ENCODE measurements at regions not wholly inside any gene's neighbourhood (a gene's known extent, or its start where the extent isn't known, plus 50 kb on each side); places are given as distances from the start of the nearest gene placed in this dataset.
"Not testable (repeated sequence)": the region's sequence is repeated elsewhere in the genome, so short reads cannot be mapped to it uniquely, and the experiment has no call there.

DNA sequence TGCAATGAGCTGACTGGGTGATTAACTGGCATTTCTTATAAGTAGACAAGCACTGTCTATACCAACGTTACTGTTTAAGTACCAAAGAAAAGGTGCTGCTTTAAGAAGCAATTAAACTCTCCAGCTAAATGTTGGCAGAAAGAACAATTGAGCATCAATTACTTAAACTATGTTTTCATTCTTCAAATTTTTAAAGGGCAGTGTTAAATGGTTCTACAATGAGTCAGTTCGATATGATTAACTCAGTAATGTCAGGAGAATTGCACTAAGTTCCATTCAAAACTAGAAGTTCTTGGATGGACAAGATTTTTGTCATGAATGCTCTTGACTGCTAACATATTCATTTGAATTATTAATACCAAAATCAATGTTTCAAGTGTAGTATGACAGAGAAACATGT is 593.7 kb downstream of the DNAH5 start:
- Histone ChIP-seq H3K27ac (no peak overlapping the region), H3K4me2 (no peak overlapping the region), H3K9ac (no peak overlapping the region), H3K36me3 (no peaks in the 10 kb centered on the region), H3K27me3 (no peaks in the 10 kb centered on the region), H4K20me1 (no peaks in the 10 kb centered on the region), H3K9me3 (replicated peaks in 1 of 11) (no peaks in the 10 kb centered on the region), H3K4me1 (no peaks in the 10 kb centered on the region), H3K4me3 (no peak overlapping the region)
- TF ChIP-seq Cebpa-rat (IDR thresholded peaks at IDR 0.05) = no peak

DNA sequence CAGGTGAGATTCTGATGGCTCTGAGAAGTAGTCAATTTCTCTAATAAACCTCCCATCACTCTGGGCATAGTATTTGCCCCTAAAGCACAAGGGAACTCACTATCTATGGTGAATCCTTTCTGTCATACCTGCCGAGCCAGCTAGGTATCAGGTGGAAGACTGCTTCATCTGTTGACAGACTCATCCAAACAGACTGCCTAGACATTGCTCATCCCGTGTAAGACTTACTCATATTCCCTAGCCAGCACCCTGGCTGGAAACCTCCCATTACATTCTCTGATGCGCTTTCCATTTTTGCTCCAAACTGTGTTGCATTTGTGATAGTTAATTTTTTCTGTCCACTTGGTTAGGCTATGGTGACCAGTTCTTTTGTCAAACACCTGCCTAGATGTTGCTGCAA is 595.9 kb downstream of the DNAH5 start:
- no peak overlapping the region for H3K27ac ChIP-seq
- H3K4me3 ChIP-seq = no peak overlapping the region
- no peaks in the 10 kb centered on the region for H3K27me3 ChIP-seq
- no peak overlapping the region for H3K4me2 ChIP-seq
- H3K4me1 ChIP-seq = no peaks in the 10 kb centered on the region
- no peak overlapping the region for H3K9ac ChIP-seq
- H3K9me3 ChIP-seq (replicated peaks in 1 of 11) = no peaks in the 10 kb centered on the region
- H4K20me1 ChIP-seq = no peaks in the 10 kb centered on the region
- no peaks in the 10 kb centered on the region for H3K36me3 ChIP-seq
- TF ChIP-seq Cebpa-rat (IDR thresholded peaks at IDR 0.05) = no peak

DNA sequence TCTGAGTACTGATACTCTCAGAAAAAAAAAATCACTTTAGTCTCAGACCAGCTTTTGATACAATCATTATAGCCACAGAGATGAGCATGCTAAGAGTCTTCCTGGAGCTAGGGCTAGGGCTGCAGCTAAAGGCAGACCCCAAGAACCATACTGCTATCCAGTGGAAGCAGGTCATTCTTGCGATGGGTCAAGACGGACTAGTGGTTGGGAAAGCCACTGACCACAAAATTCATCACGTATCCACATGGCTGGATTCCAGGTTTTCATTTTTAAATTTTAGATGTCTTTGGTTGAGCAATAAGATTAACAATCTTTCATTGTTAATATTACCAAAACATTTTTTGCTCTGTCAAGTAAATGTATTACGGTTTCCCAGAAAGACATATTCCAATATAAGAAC is 598.1 kb downstream of the DNAH5 start:
- Histone ChIP-seq H3K4me3 (no peak overlapping the region), H3K27me3 (no peaks in the 10 kb centered on the region), H3K4me1 (no peaks in the 10 kb centered on the region), H3K36me3 (no peaks in the 10 kb centered on the region), H3K4me2 (no peak overlapping the region), H3K9ac (no peak overlapping the region), H4K20me1 (no peaks in the 10 kb centered on the region), H3K27ac (no peak overlapping the region), H3K9me3 (replicated peaks in 1 of 11) (peaks cover 0 to 6% (median under 1%) of the 10 kb centered on the region in 11 experiments; a peak in 2 of 22 replicates)
- no peak for TF ChIP-seq Cebpa-rat (IDR thresholded peaks at IDR 0.05)

DNA sequence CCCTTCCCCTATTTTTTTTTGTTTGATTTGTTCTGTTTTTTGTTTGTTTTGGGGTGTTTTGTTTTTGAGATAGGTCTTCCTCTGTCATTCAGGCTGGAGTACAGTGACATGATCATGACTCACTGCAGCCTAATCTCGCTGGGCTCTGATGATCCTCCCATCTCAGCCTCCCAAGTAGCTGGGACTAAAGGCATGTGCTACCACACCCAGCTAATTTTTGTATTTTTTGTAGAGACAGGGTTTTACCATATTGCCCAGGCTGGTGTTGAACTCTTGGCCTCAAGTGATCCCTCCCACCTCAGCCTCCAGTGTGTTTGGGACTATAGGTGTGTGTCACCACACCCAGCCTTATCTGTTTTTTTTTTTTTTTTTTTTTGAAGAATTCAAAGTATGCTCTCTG is 605.4 kb downstream of the DNAH5 start:
- Histone ChIP-seq H3K4me1 (no peaks in the 10 kb centered on the region), H3K36me3 (no peaks in the 10 kb centered on the region), H3K27me3 (no peaks in the 10 kb centered on the region), H3K9ac (no peak overlapping the region), H3K27ac (no peak overlapping the region), H3K4me3 (no peak overlapping the region), H3K4me2 (no peak overlapping the region), H3K9me3 (replicated peaks in 1 of 11) (peaks cover 0 to 17% (median 9%) of the 10 kb centered on the region in 11 experiments; a peak in 9 of 22 replicates), H4K20me1 (no peaks in the 10 kb centered on the region)
- no peak for TF ChIP-seq Cebpa-rat (IDR thresholded peaks at IDR 0.05)

DNA sequence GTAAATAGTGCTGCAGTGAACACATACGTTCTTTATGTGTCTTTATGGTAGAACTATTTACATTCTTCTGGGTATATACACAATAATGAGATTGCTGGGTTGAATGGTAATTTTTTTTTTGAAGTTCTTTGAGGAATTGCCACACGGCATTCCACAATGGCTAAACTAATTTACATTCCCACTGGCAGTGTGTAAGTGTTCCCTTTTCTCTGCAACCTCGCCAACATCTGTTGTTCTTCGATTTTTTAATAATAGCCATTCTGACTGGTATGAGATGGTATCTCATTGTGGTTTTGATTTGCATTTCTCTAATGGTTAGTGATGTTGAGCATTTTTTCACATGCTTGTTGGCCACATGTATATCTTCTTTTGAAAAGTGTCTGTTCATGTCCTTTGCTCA is 609.5 kb downstream of the DNAH5 start:
- H3K36me3 ChIP-seq; H3K9me3 ChIP-seq (replicated peaks in 1 of 11); H3K9ac ChIP-seq; H3K4me3 ChIP-seq; H3K4me2 ChIP-seq; H3K27me3 ChIP-seq; H3K4me1 ChIP-seq; H3K27ac ChIP-seq; H4K20me1 ChIP-seq: not testable (repeated sequence)

DNA sequence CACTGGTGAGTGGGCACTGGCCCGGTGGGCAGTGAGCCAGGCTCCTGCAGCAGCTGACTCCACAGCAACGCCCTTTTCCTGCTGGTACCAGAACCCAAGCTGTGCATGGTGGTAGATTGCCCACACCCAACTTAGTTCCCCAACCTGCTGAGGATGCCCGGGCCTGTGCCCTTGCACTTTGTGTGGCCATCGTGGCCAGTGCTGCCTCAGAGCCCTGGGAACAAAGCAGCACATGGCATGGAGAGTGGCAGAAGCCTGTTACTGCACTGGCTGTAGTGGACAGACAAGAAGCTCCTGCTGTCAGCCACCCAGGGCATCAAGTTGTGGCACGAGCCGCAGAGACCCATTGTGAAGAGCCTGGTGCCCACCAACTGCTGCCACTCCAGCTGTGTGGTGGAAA is 612.9 kb downstream of the DNAH5 start:
- H3K4me2 ChIP-seq = no peak overlapping the region
- H3K4me3 ChIP-seq = no peak overlapping the region
- H3K9ac ChIP-seq = no peak overlapping the region
- no peaks in the 10 kb centered on the region for H3K4me1 ChIP-seq
- no peaks in the 10 kb centered on the region for H3K9me3 ChIP-seq (replicated peaks in 1 of 11)
- H4K20me1 ChIP-seq = no peaks in the 10 kb centered on the region
- H3K27me3 ChIP-seq = no peaks in the 10 kb centered on the region
- no peak overlapping the region for H3K27ac ChIP-seq
- no peak for TF ChIP-seq Cebpa-rat (IDR thresholded peaks at IDR 0.05)
- no peaks in the 10 kb centered on the region for H3K36me3 ChIP-seq

DNA sequence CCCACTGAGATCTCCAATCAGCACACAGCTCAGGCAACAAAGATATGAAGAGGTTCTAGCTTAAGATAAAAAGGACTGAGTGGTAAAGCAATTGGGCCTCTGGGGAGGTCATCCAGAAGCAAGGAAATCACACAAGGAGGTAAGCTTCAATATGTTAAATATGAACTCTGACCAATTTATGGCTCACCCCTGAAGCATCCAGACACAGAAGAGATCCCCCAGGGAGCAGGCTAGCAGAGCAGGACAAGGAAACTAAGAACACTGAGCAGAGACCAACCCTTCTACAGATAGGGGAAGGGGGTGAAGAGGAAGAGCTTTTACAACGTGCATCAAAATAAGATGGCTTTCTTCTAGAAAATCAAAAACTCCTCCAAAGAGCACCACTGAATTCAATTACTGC is 616.2 kb downstream of the DNAH5 start:
- no peak overlapping the region for H3K27ac ChIP-seq

DNA sequence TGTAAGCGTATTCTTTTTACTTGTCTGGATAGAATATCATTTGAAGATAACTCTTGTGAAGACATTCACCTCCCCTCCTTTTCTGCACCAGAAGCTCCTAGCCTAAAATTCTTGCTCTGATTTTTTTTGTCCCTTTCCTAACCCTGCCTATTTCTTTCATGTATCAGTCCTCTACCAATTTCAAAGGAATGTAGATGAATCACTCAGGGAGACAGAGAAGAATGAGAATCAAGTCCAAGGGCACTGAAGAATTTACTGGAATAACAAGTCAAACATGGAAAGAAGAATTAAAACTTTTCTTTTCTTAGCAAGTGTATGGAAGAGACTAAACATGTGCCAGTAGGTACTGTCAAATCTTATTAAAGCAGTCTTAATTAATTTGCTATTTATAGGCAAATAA is 618.7 kb downstream of the DNAH5 start:
- H3K9me3 ChIP-seq (replicated peaks in 1 of 11) = no peaks in the 10 kb centered on the region
- no peak overlapping the region for H3K9ac ChIP-seq
- H3K36me3 ChIP-seq = no peaks in the 10 kb centered on the region
- H3K4me3 ChIP-seq = no peak overlapping the region
- no peaks in the 10 kb centered on the region for H3K27me3 ChIP-seq
- H3K4me2 ChIP-seq = no peak overlapping the region
- H3K4me1 ChIP-seq = no peaks in the 10 kb centered on the region
- no peak overlapping the region for H3K27ac ChIP-seq
- TF ChIP-seq Cebpa-rat (IDR thresholded peaks at IDR 0.05) = no peak
- no peaks in the 10 kb centered on the region for H4K20me1 ChIP-seq

More for the DNA sequence above, 616.2 kb downstream of the DNAH5 start:
- Histone ChIP-seq H3K9me3 (replicated peaks in 1 of 11) (no peaks in the 10 kb centered on the region), H3K4me3 (no peak overlapping the region), H4K20me1 (no peaks in the 10 kb centered on the region), H3K4me2 (no peak overlapping the region), H3K36me3 (no peaks in the 10 kb centered on the region), H3K27me3 (no peaks in the 10 kb centered on the region), H3K4me1 (no peaks in the 10 kb centered on the region), H3K9ac (no peak overlapping the region)
- no peak for TF ChIP-seq Cebpa-rat (IDR thresholded peaks at IDR 0.05)

- H3K9ac ChIP-seq = no peak overlapping the region
- TF ChIP-seq Cebpa-rat (IDR thresholded peaks at IDR 0.05) = no peak
- no peaks in the 10 kb centered on the region for H3K4me1 ChIP-seq
- H4K20me1 ChIP-seq = no peaks in the 10 kb centered on the region
- no peak overlapping the region for H3K4me3 ChIP-seq
- H3K4me2 ChIP-seq = no peak overlapping the region
- no peak overlapping the region for H3K27ac ChIP-seq
- H3K9me3 ChIP-seq (replicated peaks in 1 of 11) = 0 out of 22 replicates have a peak, but pooled peaks cover 0 to 8% (median 0%) of the 10 kb centered on the region in 11 experiments
- H3K36me3 ChIP-seq = no peaks in the 10 kb centered on the region
- H3K27me3 ChIP-seq = no peaks in the 10 kb centered on the region
Observed at GRCh38 chr5:13322769-13323168, 621.7 kb downstream of the DNAH5 start.

DNA sequence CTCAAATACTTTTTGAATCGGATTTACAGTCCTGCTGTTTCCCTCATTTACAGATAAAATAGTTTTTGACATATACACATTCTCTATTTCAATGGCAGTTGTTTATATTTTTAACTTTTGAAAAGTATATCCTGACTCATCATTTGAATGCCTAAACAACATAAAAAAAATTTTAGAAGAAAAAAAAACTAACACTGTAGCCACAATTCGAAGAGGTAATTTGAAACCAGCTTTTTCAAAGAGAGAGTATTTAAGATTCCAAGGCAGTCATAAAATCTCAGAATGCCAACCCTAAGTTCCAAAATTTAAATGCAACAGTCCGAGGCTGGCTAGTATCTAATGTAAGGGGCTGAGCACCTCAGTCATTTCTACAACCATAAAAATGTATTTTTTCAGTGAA is 626.8 kb downstream of the DNAH5 start:
- Histone ChIP-seq H3K4me3 (no peak overlapping the region), H4K20me1 (no peaks in the 10 kb centered on the region), H3K4me2 (no peak overlapping the region), H3K4me1 (no peaks in the 10 kb centered on the region), H3K9me3 (replicated peaks in 1 of 11) (0 out of 22 replicates have a peak, but pooled peaks cover 0 to 8% (median 0%) of the 10 kb centered on the region in 11 experiments), H3K36me3 (no peaks in the 10 kb centered on the region), H3K27ac (no peak overlapping the region), H3K27me3 (no peaks in the 10 kb centered on the region), H3K9ac (no peak overlapping the region)
- TF ChIP-seq Cebpa-rat (IDR thresholded peaks at IDR 0.05) = no peak

DNA sequence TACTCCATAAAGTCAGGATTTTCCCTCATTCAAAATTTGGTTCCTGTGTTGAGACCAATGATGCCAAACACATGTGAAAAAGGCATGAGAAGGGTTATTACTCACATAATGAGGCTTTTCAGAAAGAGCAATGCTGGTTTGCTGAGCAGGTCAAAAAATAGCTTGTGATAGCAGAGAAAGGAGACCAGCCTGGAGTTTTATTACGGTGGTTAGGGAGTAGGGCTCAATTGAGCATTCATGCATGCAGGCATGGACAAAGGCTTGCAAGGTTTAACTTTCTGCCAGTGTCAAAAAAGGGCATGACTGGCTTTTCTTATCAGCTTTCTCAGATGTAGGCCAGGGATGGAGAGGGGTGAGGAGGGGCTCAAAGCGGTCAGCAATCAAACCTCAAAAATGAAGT is 628.3 kb downstream of the DNAH5 start:
- no peak overlapping the region for H3K4me2 ChIP-seq
- H3K9ac ChIP-seq = no peak overlapping the region
- H4K20me1 ChIP-seq = no peaks in the 10 kb centered on the region
- no peaks in the 10 kb centered on the region for H3K4me1 ChIP-seq
- no peaks in the 10 kb centered on the region for H3K36me3 ChIP-seq
- no peaks in the 10 kb centered on the region for H3K27me3 ChIP-seq
- no peak overlapping the region for H3K27ac ChIP-seq
- no peak for TF ChIP-seq Cebpa-rat (IDR thresholded peaks at IDR 0.05)
- 0 out of 22 replicates have a peak, but pooled peaks cover 0 to 8% (median 0%) of the 10 kb centered on the region in 11 experiments for H3K9me3 ChIP-seq (replicated peaks in 1 of 11)
- H3K4me3 ChIP-seq = no peak overlapping the region
